A673 (cell line): ENCODE measurements at regions not wholly inside any gene's neighbourhood (a gene's known extent, or its start where the extent isn't known, plus 50 kb on each side); places are given as distances from the start of the nearest gene placed in this dataset.

Source experiments
- EZH2 ChIP-seq: fragments of 200-600 bp; sonication (generic); IDR thresholded peaks from 2 replicates; pipeline ENCODE4 v1.6.1; 2017; ENCODE audit warnings: borderline replicate concordance, low read depth, mild to moderate bottlenecking, mixed read lengths, antibody characterized with exemption, low read length; ENCODE audit not compliant: poor library complexity, severe bottlenecking
- TF ChIP-seq, protein P1 (sequence below): fragments of 300-800, 200-600 bp; sonication (generic); conservative IDR thresholded peaks from 2 replicates; pipeline ENCODE4 v1.5.1; 2017; ENCODE audit warnings: low read depth, mild to moderate bottlenecking, antibody characterized with exemption, low read length, moderate library complexity, mixed read lengths

DNA sequence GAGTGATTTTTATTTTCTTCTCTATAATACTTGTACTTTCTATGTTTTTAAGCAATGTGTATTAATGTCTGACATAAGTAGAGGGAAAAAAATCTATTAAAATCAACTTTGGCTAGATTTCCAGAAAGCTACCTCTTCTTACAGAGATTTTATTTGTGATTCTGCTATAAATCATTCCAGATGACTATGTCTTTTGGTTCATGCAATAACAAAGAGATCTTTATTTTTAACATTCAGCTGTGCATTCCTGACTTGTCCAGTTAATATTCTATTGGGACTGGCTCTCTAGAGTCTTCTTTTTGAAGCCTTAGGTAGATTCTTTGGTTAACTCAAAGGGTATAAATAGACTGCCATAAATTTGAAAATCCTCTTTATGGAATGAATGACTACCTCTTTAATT, 74.3 kb upstream of the ARPP21 start:
- TF ChIP-seq, protein P1, sequence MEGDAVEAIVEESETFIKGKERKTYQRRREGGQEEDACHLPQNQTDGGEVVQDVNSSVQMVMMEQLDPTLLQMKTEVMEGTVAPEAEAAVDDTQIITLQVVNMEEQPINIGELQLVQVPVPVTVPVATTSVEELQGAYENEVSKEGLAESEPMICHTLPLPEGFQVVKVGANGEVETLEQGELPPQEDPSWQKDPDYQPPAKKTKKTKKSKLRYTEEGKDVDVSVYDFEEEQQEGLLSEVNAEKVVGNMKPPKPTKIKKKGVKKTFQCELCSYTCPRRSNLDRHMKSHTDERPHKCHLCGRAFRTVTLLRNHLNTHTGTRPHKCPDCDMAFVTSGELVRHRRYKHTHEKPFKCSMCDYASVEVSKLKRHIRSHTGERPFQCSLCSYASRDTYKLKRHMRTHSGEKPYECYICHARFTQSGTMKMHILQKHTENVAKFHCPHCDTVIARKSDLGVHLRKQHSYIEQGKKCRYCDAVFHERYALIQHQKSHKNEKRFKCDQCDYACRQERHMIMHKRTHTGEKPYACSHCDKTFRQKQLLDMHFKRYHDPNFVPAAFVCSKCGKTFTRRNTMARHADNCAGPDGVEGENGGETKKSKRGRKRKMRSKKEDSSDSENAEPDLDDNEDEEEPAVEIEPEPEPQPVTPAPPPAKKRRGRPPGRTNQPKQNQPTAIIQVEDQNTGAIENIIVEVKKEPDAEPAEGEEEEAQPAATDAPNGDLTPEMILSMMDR = no peak
- no peak for TF ChIP-seq EZH2
